H7 (cell line): ENCODE measurements at regions not wholly inside any gene's neighbourhood (a gene's known extent, or its start where the extent isn't known, plus 50 kb on each side); places are given as distances from the start of the nearest gene placed in this dataset.
"Not testable (repeated sequence)": the region's sequence is repeated elsewhere in the genome, so short reads cannot be mapped to it uniquely, and the experiment has no call there.

ENCODE experiments used
- DNase-seq: peaks from one replicate; pipeline ENCODE4 v3.0.0; 2012
- H3K27me3 ChIP-seq: 2 replicates; pipeline ENCODE4 v1.6.0; 2011; ENCODE audit warnings: mild to moderate bottlenecking, low read length; ENCODE audit not compliant: control insufficient read depth, insufficient read depth
- H3K36me3 ChIP-seq: replicated peaks from 2 replicates; pipeline ENCODE4 v1.5.1; 2011; ENCODE audit warnings: low read length; ENCODE audit not compliant: control insufficient read depth, insufficient read depth
- H3K4me3 ChIP-seq: 2 replicates; pipeline ENCODE4 v1.5.1; 2011; ENCODE audit warnings: low read depth, mild to moderate bottlenecking, control low read depth, low read length, moderate library complexity; ENCODE audit not compliant: insufficient read depth

DNA sequence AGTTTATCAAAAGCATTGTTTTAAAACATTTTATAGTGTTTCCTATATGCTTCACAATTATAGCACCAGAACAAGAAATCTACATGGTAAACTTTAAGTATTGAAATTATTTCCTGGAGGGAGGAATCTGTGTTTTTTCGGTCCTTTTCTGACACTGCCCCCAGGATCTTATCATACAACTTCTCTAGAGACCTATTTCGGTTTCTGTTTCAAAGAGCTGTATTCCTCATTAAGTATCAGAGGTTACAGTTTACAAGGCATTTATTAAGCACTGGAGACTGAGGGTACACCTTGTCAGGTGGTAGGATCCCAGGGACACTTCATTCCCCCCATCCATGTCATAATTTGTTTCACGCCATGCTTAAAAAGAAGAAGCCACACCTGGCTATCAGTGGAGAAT, 146.4 kb downstream of the ATP6V0E2 start:
- not testable (repeated sequence) for H3K4me3 ChIP-seq, H3K27me3 ChIP-seq, H3K36me3 ChIP-seq, DNase-seq

DNA sequence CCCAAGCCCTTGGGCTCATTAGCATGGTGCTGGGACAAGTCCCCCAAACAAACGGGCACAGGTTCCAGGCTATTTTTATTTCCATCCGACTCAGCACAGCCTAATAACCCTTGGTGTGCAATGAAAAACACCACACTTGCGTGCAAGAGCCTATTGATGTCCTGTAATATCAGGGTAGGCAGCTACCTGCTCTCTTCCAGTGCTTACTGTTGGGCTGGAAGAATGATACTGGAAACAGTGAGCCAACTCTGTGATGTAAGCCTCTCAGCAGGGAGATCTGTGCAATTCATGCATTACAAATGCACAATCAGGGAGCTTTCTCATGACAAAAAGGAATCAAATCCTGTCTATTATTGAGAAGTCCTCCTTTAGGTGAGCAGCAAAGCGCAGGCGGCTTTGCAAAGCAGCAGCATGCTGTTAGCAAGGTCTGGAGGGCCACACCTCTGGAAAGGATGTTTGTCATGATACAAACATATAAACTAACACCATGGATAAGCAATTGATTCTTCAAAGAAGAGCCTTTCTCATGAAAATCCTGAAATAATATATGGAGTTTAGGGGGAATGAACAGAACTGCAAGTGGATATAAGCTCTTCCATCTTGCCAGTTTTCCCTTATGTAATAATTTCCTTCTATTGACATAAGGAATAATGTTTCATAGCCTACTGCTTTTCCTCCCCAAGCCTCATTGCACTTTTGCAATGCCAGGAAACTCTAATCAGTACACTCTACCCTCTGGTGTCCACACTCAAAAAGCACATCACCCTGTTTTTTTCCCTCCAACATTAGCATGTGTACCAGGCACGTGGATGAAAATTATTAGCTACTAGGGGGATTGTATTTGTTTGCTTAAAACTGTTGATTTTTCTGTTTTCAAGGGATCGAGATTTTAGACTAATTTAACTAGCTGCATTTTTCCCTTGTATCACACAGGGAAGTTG, 151.1 kb downstream of the ATP6V0E2 start:
- DNase-seq, H3K36me3 ChIP-seq, H3K4me3 ChIP-seq, H3K27me3 ChIP-seq: not testable (repeated sequence)

DNA sequence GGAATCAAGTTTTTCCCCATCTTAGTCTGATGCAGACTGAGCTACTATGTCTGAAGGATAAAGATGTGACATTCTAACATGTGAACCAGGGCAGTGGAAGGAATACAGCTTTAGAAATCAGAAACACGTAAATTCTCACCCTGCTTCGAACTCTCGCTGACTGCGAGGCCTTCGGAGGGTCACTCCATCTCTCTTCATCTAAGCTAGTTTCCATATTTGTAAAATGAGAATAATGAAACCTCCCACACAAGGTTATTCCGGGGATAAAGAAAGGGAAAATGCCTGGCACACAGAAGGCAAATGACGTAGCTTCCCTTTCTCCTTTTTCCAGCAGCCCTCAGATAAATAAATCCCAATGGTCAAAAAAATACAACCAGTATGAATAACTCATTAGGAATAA, 152.0 kb downstream of the ATP6V0E2 start:
- not testable (repeated sequence) for H3K36me3 ChIP-seq, H3K27me3 ChIP-seq, DNase-seq, H3K4me3 ChIP-seq

- not testable (repeated sequence) for H3K27me3 ChIP-seq, DNase-seq, H3K36me3 ChIP-seq, H3K4me3 ChIP-seq
Observed at GRCh38 chr7:150028344-150029012, 154.7 kb downstream of the ATP6V0E2 start.

- H3K36me3 ChIP-seq, H3K27me3 ChIP-seq, DNase-seq, H3K4me3 ChIP-seq: not testable (repeated sequence)
Observed at GRCh38 chr7:150029013-150029389, 155.2 kb downstream of the ATP6V0E2 start.

DNA sequence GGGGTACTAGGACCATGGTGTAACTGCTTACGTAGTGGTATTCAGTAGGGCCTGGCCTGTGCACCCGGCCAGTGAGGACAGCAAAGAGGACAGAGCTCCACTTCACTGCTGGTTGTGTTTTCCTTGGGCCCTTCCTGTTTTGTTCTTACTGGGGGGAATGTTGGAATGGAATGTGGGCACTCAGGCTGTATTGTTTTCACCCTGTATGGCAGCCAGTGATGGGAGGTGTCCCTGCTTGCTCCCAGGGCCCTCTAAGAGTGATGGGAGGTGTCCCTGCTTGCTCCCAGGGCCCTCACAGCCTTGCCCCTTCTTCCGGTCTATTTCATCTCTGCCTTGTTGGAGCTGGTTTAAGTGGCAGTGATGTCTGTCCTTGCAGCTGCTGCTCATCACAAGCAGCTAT, 158.0 kb downstream of the ATP6V0E2 start:
- H3K36me3 ChIP-seq, H3K4me3 ChIP-seq, DNase-seq, H3K27me3 ChIP-seq: not testable (repeated sequence)

DNA sequence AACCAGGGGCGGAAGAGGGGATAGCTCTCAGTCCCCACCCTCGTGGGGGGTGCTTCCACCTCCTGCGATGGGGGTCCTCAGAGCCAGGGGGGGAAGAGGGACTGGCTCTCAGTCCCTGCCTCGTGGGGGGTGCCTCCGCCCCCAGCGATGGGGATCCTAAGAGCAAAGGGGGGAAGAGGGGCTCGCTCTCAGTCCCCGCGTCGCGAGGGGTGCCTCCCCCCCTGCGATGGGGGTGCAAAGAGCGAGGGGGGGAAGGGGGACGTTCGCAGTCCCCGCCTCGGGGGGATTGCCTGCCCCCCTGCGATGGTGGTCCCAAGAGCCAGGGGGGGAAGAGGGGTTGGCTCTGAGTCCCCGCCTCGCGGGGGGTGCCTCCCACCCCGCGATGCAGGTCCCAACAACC, 159.9 kb downstream of the ATP6V0E2 start:
- H3K4me3 ChIP-seq, H3K27me3 ChIP-seq, H3K36me3 ChIP-seq: not testable (repeated sequence)
- DNase-seq: peak; percentile 7

DNA sequence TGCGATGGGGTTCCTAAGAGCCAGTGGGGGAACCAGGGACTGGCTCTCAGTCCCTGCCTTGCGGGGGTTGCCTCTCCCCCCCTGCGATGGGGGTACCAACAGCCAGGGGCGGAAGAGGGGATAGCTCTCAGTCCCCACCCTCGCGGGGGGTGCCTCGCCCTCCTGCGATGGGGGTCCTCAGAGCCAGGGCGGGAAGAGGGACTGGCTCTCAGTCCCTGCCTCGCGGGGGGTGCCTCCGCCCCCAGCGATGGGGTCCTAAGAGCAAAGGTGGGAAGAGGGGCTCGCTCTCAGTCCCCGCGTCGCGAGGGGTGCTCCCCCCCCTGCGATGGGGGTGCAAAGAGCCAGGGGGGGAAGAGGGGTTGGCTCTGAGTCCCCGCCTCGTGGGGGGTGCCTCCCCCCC, 162.0 kb downstream of the ATP6V0E2 start:
- H3K36me3 ChIP-seq, DNase-seq, H3K27me3 ChIP-seq, H3K4me3 ChIP-seq: not testable (repeated sequence)

GRCh38 chr7:150039061-150039460, 165.3 kb downstream of the ATP6V0E2 start:
- H3K4me3 ChIP-seq, H3K27me3 ChIP-seq, H3K36me3 ChIP-seq: not testable (repeated sequence)
- peak; percentile 22 for DNase-seq

DNA sequence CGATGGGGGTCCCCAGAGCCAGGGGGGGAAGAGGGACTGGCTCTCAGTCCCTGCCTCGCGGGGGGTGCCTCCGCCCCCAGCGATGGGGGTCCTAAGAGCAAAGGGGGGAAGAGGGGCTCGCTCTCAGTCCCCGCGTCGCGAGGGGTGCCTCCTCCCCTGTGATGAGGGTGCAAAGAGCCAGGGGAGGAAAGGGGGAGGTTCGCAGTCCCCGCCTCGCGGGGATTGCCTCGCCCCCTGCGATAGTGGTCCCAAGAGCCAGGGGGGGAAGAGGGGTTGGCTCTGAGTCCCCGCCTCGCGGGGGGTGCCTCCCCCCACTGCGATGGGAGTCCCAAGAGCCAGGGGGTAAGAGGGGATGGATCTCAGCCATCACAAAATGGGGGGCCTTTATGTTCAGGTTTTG, 168.5 kb downstream of the ATP6V0E2 start:
- not testable (repeated sequence) for H3K27me3 ChIP-seq, H3K36me3 ChIP-seq, DNase-seq, H3K4me3 ChIP-seq

DNA sequence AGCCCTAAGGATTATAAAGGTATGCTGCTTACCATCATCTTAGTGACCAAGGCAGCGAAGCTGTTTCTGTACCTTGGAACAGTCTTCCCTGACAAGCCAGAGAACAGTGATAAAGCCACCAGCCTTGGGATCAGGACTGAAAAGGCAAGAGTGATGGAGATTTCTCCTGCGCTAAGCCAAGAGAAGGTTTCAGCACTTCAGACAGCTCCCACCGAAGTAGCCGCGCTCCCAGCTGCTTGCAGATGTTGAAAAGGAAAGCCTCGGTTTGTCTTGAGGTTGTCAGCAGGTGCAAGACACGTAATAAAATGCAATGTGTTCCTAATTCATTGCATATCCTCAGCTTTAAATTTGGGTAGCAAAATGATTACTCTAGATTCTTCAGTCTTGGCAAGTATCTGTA, 171.0 kb downstream of the ATP6V0E2 start:
- not testable (repeated sequence) for H3K36me3 ChIP-seq, H3K4me3 ChIP-seq
- peak; percentile 62 for DNase-seq
- H3K27me3 ChIP-seq: peaks cover 21% of the 10 kb centered on the region

DNA sequence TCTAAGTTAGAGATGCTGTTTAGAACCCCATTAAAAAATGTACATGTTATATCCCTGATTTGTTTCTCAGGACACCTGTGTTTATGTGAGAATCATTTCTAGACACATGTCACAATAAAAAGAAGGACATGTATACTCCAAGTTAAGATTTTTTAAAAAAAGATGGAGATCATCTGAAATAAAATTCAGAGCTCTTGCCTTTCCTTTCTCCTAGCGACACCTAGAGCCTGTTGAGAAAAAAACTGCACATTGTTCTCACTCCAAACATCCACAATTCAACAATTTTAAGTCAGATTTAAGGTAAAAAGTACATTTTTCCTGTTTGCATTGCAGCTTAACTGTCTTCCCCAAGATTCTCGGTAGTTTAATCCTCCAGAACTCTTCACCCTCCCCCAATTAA, 171.8 kb downstream of the ATP6V0E2 start:
- not testable (repeated sequence) for DNase-seq, H3K4me3 ChIP-seq, H3K36me3 ChIP-seq
- peaks cover 23% of the 10 kb centered on the region for H3K27me3 ChIP-seq

- not testable (repeated sequence) for H3K36me3 ChIP-seq, H3K4me3 ChIP-seq, DNase-seq
- peaks cover 23% of the 10 kb centered on the region for H3K27me3 ChIP-seq
Observed at GRCh38 chr7:150046290-150047194, 172.8 kb downstream of the ATP6V0E2 start.

DNA sequence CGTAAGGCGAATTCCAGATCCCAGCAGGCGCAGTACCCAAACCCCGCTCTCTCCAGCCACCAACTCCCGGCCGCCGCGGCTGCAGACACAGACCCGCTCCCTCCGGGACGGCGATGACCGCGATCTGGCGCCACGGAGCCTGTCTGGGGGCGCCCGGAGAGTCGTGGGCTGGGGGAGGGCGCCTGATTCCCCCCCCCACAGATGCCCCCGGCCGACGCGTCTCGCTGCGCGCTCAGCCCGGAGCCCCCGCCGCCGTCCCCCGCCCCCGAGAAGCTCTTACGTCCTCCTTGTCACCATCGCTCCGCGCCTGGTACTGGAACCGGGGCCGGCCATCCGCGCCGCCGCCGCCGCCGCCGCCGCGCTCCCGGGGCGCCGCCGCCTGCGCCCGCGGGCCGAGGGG, 173.6 kb downstream of the ATP6V0E2 start:
- Histone ChIP-seq H3K4me3 (peak overlapping the region; percentile 48), H3K27me3 (peaks cover 23% of the 10 kb centered on the region)
- not testable (repeated sequence) for H3K36me3 ChIP-seq
- DNase-seq: peak; percentile 62
